HG03196 (cell line): ENCODE measurements at regions not wholly inside any gene's neighbourhood (a gene's known extent, or its start where the extent isn't known, plus 50 kb on each side); places are given as distances from the start of the nearest gene placed in this dataset.

ENCODE experiments used
- ATAC-seq: cut with Tn5 transposase; IDR thresholded peaks from one replicate; pipeline ENCODE4 v1.9.1; 2021; ENCODE audit not compliant: unreplicated experiment

- ATAC-seq, result no peak
Measured at GRCh38 chr5:93279296-93279963, 301.6 kb downstream of the NR2F1-AS1 start.

GRCh38 chr5:93278896-93279295 lies 302.1 kb downstream of the NR2F1-AS1 start:
- ATAC-seq, result no peak

GRCh38 chr5:93277051-93277450 lies 304.0 kb downstream of the NR2F1-AS1 start:
- no peak for ATAC-seq

GRCh38 chr5:93275376-93275775 lies 305.6 kb downstream of the NR2F1-AS1 start:
- ATAC-seq, result no peak

GRCh38 chr5:93274291-93274690 lies 306.7 kb downstream of the NR2F1-AS1 start:
- no peak for ATAC-seq

GRCh38 chr5:93273176-93273575 lies 307.8 kb downstream of the NR2F1-AS1 start:
- no peak for ATAC-seq

- ATAC-seq, result no peak
Measured at GRCh38 chr5:93272108-93272507, 308.9 kb downstream of the NR2F1-AS1 start.

- ATAC-seq, result no peak
Measured at GRCh38 chr5:93267736-93268135, 313.3 kb downstream of the NR2F1-AS1 start.

GRCh38 chr5:93267276-93267675 lies 313.7 kb downstream of the NR2F1-AS1 start:
- no peak for ATAC-seq

- no peak for ATAC-seq
Measured at GRCh38 chr5:93257616-93258015, 323.4 kb downstream of the NR2F1-AS1 start.

GRCh38 chr5:93255796-93256195 lies 325.2 kb downstream of the NR2F1-AS1 start:
- ATAC-seq, result no peak

- no peak for ATAC-seq
Measured at GRCh38 chr5:93252165-93252564, 328.9 kb downstream of the NR2F1-AS1 start.

GRCh38 chr5:93251347-93251746 lies 329.7 kb downstream of the NR2F1-AS1 start:
- ATAC-seq, result no peak

- ATAC-seq, result no peak
Measured at GRCh38 chr5:93250424-93250823, 330.6 kb downstream of the NR2F1-AS1 start.

GRCh38 chr5:93249651-93250289 lies 331.2 kb downstream of the NR2F1-AS1 start:
- no peak for ATAC-seq

GRCh38 chr5:93247105-93247504 lies 333.9 kb downstream of the NR2F1-AS1 start:
- ATAC-seq, result no peak

- ATAC-seq, result no peak
Measured at GRCh38 chr5:93246090-93246855, 334.7 kb downstream of the NR2F1-AS1 start.

- no peak for ATAC-seq
Measured at GRCh38 chr5:93245226-93245625, 335.8 kb downstream of the NR2F1-AS1 start.

GRCh38 chr5:93243481-93243880 lies 337.5 kb downstream of the NR2F1-AS1 start:
- no peak for ATAC-seq

GRCh38 chr5:93240228-93240834 lies 340.7 kb downstream of the NR2F1-AS1 start:
- no peak for ATAC-seq

GRCh38 chr5:93236807-93237421 lies 344.1 kb downstream of the NR2F1-AS1 start:
- ATAC-seq, result no peak
